Left hindlimb (tissue), 1 donor: ENCODE measurements at regions not wholly inside any gene's neighbourhood (a gene's known extent, or its start where the extent isn't known, plus 50 kb on each side); places are given as distances from the start of the nearest gene placed in this dataset.

Experiments
- DNase-seq: peaks from one replicate; pipeline ENCODE4 v3.0.0-alpha.2; 2018

DNA sequence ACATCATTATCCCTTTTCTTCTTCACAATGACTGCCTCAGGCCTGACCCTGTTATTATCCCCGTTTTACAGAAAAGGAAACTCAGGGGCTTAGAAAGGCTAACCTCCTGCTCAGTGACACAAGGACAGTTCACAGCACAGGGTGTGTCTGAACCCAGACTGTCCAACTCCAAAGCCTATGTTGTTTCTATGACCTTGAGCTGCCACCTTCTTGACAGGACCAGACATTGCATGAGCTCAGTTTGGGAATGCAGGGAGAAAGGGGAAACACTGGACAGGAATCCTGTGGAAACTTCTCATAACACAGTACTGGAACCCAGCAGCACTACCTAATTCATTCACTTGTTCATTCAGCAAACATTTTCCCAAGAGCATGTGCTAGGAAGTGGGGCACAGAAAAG lies 472.8 kb downstream of the CDK5RAP2 start:
- DNase-seq = no peak

GRCh38 chr9:120104771-120105170 lies 475.2 kb downstream of the CDK5RAP2 start:
- no peak for DNase-seq

- no peak for DNase-seq
Observed at GRCh38 chr9:120100595-120100994, 479.4 kb downstream of the CDK5RAP2 start.

- no peak for DNase-seq
Observed at GRCh38 chr9:120099065-120099464, 480.9 kb downstream of the CDK5RAP2 start.

GRCh38 chr9:120098584-120098983 lies 481.4 kb downstream of the CDK5RAP2 start:
- no peak for DNase-seq

- DNase-seq = no peak
Observed at GRCh38 chr9:120091206-120091605, 488.8 kb downstream of the CDK5RAP2 start.

DNA sequence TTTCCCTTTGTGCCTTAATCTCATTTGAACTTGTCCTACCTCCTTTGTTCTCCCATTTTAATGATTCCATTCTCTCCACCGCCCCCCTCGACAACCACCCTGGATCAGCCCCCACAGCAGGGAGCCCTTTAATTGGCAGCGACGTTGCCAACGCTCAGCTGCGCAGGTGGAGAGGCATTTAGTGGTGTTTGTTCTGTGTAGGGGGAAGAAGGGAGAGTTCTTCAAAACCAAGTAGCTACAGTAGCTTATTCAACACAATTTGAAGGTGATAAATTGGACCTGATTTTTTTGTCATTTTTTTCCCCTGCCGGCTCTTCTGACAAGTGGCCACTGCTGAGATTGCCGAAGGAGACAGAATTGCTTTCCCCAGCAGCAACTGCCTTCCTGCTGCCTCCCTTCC lies 499.1 kb downstream of the CDK5RAP2 start:
- no peak for DNase-seq

- DNase-seq = no peak
Observed at GRCh38 chr9:120078112-120078511, 501.9 kb downstream of the CDK5RAP2 start.

DNA sequence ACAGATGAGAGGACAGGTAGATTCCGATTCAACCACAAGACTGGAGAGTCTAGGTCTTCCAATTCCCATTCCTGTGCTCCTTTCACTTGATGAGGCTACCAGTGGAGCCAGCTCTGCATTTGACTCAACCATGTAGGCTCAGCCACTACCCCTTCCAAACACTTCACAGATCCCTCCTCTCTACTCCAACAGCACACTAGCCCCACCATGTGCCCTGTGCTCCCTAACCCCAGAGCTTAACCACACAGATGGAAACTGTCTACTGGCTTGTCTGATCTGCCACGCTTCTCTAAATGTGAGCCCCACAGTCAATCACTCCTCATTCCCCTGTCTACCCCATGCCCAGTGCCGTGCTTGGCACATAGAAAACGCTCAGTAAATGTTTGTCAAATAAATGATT lies 508.2 kb downstream of the CDK5RAP2 start:
- DNase-seq = no peak

GRCh38 chr9:120066315-120066714 lies 513.7 kb downstream of the CDK5RAP2 start:
- DNase-seq = no peak

GRCh38 chr9:120065151-120065550 lies 514.8 kb downstream of the CDK5RAP2 start:
- no peak for DNase-seq

DNA sequence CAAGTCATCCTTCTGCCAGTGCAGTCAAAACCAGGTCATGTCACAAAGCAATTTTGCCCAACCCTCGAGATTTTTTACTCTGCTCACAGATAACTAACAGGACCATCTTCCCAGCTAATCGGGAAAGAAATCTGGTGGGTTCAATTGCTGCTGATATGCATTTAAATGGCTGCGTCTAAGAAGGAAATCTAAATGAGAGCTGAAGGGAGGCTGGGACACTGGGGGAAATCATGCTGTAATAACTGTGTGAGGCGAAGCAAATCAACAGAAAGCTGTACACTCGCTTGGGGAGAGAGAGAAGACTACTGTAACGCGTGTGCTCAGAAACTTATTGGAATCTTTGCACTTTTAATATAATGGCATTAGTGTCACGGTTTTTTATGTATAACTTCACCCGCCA lies 535.0 kb downstream of the CDK5RAP2 start:
- DNase-seq = no peak

GRCh38 chr9:120043448-120043847 lies 536.5 kb downstream of the CDK5RAP2 start:
- no peak for DNase-seq

DNA sequence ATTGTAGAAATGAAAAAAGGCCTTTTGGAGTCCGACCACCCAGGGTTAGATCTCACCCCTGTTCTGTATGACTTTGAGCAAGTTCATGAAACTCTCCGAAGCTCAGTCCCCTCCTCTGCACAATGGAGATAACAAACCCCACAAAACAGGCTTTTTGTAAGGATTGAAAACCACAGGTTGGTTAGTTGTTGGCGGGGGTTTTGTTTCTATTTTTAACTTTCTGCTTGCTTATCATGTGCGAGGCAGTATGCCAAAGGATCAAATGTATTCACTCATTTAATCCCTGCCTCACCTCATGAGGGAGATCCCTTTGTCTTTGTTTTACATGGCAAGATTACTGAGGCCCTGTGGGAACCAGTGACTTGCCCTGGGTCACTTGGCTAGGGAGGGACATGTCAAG lies 539.1 kb downstream of the CDK5RAP2 start:
- DNase-seq = no peak

GRCh38 chr9:120038342-120038741 lies 541.6 kb downstream of the CDK5RAP2 start:
- no peak for DNase-seq

DNA sequence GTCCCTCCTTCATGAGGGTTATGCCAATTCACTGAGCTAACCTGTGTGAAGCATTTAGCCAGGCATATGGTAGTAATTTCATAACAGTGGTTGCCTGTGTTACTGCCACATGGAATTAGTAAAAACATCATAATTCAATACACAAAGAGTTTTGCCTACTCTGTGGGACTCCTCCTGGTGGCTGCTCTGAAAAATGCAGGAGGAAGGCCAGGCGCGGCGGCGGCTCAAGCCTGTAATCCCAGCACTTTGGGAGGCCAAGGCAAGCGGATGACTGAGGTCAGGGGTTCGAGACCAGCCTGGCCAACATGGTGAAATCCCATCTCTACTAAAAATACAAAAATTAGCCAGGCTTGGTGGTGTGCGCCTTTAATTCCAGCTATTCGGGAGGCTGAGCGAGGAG lies 547.3 kb downstream of the CDK5RAP2 start:
- DNase-seq = no peak

- no peak for DNase-seq
Observed at GRCh38 chr9:120030847-120031246, 549.1 kb downstream of the CDK5RAP2 start.

- DNase-seq = no peak
Observed at GRCh38 chr9:120018550-120018949, 561.4 kb downstream of the CDK5RAP2 start.

- no peak for DNase-seq
Observed at GRCh38 chr9:120018037-120018436, 561.9 kb downstream of the CDK5RAP2 start.

DNA sequence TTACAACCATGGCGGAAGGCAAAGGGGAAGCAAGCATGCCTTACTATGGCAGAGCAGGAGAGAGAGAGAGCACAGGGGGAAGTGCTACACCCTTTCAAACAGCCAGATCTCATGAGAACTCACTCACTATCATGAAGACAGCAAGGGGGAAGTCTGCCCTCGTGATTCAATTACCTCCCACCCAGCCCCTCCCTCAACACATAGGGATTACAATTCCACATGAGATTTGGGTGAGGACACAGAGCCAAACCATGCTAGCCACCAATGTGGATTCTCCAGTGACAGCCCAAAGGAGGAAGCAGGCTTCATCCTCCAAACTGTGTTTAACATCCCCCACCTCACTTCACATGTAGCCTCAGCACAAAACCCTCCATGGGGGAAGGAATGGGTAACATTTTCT lies 563.7 kb downstream of the CDK5RAP2 start:
- DNase-seq = no peak

DNA sequence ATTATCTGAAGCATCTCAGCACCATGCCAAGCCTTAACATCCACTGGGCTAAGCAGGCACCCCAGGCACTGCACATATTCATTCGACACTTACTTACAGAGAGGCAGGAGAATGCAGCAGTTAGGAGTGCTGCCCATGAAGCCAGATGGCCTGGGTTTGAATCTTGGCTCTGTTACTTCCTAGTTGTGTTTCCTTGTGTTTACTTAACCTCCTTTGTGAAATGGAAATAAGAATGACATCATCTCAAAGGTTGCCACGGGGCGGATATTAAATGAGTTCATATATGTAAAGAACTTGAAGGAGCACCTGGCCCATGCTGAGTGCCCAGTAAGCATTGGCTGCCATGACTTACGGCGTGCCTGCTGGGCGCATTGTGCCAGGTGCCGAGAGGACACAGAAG lies 565.2 kb downstream of the CDK5RAP2 start:
- DNase-seq = no peak

DNA sequence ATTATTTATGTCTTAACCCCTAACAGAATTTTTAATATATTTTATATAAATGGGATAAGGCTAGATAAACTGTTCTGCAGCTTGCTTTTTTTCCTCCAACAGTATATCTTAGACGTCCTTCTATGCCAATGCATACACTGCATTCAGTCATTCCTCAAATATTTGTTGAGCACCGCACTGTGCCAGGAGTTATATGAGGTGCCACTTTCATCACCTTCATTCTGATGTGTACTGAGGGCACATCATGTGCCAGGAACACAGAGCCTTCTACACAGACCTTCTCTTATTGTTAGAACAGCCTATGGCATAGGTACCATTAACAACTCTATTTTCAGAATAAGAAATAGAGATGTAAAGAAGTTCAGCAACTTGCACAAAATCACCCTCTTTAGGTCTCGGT lies 570.1 kb downstream of the CDK5RAP2 start:
- DNase-seq = no peak

DNA sequence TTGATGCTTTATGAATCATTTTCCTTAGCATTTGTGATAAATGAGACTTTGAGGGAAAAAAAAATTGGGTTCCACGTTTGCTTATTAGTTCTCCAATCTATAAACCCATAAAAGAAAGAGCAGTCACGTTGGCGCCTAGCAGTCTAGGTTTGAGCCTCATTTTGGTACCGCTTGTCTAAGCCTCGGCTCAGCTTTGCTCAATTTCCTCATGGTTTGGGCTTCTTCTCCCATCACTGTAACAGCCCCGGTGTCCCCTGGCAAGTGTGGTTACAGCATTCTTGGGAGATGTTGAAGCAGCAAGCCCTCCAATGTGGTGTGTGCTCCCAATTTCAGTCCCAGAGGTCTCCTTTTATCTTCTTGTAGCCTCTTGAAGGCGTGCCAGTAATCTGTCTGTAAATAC lies 578.4 kb downstream of the CDK5RAP2 start:
- no peak for DNase-seq

- DNase-seq = no peak
Observed at GRCh38 chr9:119998614-119999013, 581.4 kb downstream of the CDK5RAP2 start.

DNA sequence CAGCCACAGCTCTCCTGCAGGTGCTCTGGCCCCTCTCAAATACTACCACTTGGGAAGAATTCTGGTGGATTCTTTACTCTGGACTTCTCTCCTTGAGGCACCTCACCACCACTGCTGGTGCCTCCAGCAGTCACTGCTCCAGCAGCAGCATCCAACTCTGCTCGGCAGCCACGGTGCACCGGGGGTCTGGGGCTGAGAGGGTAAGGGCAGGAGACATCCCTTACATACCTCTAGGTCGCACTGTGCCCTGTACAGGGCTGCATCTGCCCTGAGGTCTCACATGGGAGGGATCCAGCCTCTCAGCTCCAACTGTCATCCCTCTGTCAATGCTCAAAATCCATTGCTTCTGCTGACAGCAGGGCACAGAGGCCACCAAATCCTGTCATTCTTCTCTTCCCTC lies 588.2 kb downstream of the CDK5RAP2 start:
- no peak for DNase-seq

- no peak for DNase-seq
Observed at GRCh38 chr9:119986713-119987112, 593.3 kb downstream of the CDK5RAP2 start.
